ENCODE measurements at regions not wholly inside any gene's neighbourhood (a gene's known extent, or its start where the extent isn't known, plus 50 kb on each side); places are given as distances from the start of the nearest gene placed in this dataset.

DNA sequence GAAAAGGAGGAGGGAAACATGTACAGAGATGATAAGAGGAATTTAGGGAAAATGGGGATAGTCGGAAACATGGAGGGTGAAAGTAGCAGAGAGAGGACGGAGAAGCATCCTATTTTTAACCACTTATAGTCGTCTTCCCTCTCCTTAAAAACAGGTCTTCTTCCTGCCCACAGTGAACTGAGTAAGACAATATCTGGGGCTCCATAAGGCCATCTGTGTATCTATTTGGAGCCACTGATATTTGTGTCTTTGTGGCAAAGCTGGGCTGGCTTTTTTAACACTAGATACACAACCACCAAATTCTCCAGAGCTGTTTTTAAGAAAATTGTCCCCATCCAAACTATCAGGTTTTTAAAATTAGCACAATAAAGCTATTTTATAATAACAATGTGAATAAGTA, 109.5 kb upstream of the RAP1B start:
- Mint-ChIP-seq H3K4me3 (ENCODE audit: unreplicated experiment) (no peak overlapping the region), H3K27ac (ENCODE audit: unreplicated experiment) (no peak overlapping the region), H3K4me1 (ENCODE audit: unreplicated experiment) (no peaks in the 10 kb centered on the region), H3K36me3 (ENCODE audit: low read depth, unreplicated experiment) (no peaks in the 10 kb centered on the region), H3K9me3 (ENCODE audit: unreplicated experiment) (no peaks in the 10 kb centered on the region), H3K27me3 (ENCODE audit: unreplicated experiment) (no peaks in the 10 kb centered on the region)
- DNase-seq (ENCODE audit: low spot score): no peak
- TF ChIP-seq, protein P1, sequence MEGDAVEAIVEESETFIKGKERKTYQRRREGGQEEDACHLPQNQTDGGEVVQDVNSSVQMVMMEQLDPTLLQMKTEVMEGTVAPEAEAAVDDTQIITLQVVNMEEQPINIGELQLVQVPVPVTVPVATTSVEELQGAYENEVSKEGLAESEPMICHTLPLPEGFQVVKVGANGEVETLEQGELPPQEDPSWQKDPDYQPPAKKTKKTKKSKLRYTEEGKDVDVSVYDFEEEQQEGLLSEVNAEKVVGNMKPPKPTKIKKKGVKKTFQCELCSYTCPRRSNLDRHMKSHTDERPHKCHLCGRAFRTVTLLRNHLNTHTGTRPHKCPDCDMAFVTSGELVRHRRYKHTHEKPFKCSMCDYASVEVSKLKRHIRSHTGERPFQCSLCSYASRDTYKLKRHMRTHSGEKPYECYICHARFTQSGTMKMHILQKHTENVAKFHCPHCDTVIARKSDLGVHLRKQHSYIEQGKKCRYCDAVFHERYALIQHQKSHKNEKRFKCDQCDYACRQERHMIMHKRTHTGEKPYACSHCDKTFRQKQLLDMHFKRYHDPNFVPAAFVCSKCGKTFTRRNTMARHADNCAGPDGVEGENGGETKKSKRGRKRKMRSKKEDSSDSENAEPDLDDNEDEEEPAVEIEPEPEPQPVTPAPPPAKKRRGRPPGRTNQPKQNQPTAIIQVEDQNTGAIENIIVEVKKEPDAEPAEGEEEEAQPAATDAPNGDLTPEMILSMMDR (IDR thresholded peaks at IDR 0.05; ENCODE audit: unreplicated experiment): no peak

DNA sequence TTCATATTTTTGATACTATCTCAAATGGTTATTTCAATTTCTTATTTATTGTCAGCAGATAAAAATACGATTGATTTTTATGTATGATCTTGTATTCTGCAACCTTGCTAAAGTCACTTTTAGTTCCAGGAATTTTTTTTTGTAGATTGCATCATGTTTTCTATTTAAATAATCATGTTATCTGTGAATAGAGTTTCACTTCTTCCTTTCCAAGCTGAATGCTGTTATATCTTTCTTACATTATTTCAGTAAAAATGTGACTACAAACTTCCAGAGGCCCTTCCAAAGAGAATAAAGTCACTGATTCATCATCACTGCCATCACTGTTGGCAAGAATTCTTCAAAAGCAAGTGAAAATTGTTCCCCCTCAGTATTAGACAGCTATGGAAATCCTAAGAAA, 104.7 kb upstream of the RAP1B start:
- Mint-ChIP-seq H3K27me3 (ENCODE audit: unreplicated experiment) (no peaks in the 10 kb centered on the region), H3K9me3 (ENCODE audit: unreplicated experiment) (no peaks in the 10 kb centered on the region), H3K36me3 (ENCODE audit: low read depth, unreplicated experiment) (no peaks in the 10 kb centered on the region), H3K4me1 (ENCODE audit: unreplicated experiment) (no peaks in the 10 kb centered on the region), H3K27ac (ENCODE audit: unreplicated experiment) (no peak overlapping the region), H3K4me3 (ENCODE audit: unreplicated experiment) (no peak overlapping the region)
- TF ChIP-seq, protein P1 (IDR thresholded peaks at IDR 0.05; ENCODE audit: unreplicated experiment): no peak
- no peak for DNase-seq (ENCODE audit: low spot score)

DNA sequence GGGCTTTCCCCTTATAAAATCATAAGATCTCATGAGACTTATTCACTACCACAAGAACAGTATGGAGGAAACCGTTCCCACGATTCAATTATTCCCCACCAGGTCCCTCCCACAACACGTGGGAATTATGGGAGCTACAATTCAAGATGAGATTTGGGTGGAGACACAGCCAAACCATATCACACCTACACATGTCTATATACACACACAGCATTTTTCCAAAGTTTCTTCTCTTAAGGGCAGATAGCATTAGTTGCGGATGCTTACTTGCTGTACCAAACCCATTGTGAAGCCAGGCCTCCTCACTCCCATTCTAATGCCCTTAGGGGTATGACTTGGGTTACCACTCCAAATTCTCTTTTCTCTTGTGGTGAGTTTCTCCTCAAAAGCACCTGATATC, 104.1 kb upstream of the RAP1B start:
- no peaks in the 10 kb centered on the region for H3K36me3 Mint-ChIP-seq (ENCODE audit: low read depth, unreplicated experiment)
- no peaks in the 10 kb centered on the region for H3K9me3 Mint-ChIP-seq (ENCODE audit: unreplicated experiment)
- no peak for DNase-seq (ENCODE audit: low spot score)
- no peaks in the 10 kb centered on the region for H3K27me3 Mint-ChIP-seq (ENCODE audit: unreplicated experiment)
- no peak overlapping the region for H3K27ac Mint-ChIP-seq (ENCODE audit: unreplicated experiment)
- TF ChIP-seq, protein P1 (IDR thresholded peaks at IDR 0.05; ENCODE audit: unreplicated experiment): no peak
- H3K4me1 Mint-ChIP-seq (ENCODE audit: unreplicated experiment): no peaks in the 10 kb centered on the region
- H3K4me3 Mint-ChIP-seq (ENCODE audit: unreplicated experiment): no peak overlapping the region

DNA sequence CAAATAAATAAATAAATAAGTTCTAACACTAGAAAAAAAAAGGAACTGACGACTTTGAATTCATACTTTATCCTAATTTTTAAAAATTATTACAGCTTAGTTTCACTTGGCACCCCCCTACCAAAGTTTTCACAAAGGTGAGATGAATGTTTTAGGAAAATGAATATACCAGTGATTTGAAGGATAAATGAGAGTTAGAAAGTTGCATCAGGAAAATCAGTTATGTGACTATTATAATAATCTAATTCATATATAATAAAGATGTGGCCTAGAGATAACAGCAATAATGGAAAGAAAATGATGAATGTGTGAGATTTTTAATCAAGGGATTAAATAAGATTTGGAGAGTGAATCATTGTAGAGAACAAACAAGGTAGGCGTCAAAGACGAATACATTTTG, 103.0 kb upstream of the RAP1B start:
- H3K4me1 Mint-ChIP-seq (ENCODE audit: unreplicated experiment): no peaks in the 10 kb centered on the region
- no peaks in the 10 kb centered on the region for H3K36me3 Mint-ChIP-seq (ENCODE audit: low read depth, unreplicated experiment)
- H3K4me3 Mint-ChIP-seq (ENCODE audit: unreplicated experiment): no peak overlapping the region
- H3K9me3 Mint-ChIP-seq (ENCODE audit: unreplicated experiment): no peaks in the 10 kb centered on the region
- TF ChIP-seq, protein P1 (IDR thresholded peaks at IDR 0.05; ENCODE audit: unreplicated experiment): no peak
- no peak overlapping the region for H3K27ac Mint-ChIP-seq (ENCODE audit: unreplicated experiment)
- H3K27me3 Mint-ChIP-seq (ENCODE audit: unreplicated experiment): no peaks in the 10 kb centered on the region
- DNase-seq (ENCODE audit: low spot score): no peak

DNA sequence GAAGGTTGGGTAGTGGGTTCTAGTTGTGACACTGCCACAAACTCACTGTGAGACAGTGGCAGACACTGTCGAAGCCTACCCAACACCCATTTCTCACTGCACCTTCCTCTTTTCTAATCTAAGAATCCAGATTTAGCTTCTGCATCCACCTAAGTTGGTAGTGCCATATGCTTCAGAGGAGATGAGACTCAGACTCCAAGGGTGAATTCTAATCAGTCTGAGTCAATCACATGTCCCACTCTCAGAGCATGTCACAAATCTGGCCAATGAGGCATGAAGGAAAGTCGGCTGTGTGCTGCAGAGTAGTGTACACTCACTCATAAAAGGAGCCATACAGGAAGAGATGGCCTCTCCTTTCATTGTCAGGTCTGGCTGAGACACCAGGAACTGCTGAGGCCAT, 102.1 kb upstream of the RAP1B start:
- no peaks in the 10 kb centered on the region for H3K36me3 Mint-ChIP-seq (ENCODE audit: low read depth, unreplicated experiment)
- TF ChIP-seq, protein P1 (IDR thresholded peaks at IDR 0.05; ENCODE audit: unreplicated experiment): no peak
- H3K27ac Mint-ChIP-seq (ENCODE audit: unreplicated experiment): no peak overlapping the region
- H3K9me3 Mint-ChIP-seq (ENCODE audit: unreplicated experiment): no peaks in the 10 kb centered on the region
- H3K4me1 Mint-ChIP-seq (ENCODE audit: unreplicated experiment): no peaks in the 10 kb centered on the region
- H3K27me3 Mint-ChIP-seq (ENCODE audit: unreplicated experiment): no peaks in the 10 kb centered on the region
- no peak for DNase-seq (ENCODE audit: low spot score)
- no peak overlapping the region for H3K4me3 Mint-ChIP-seq (ENCODE audit: unreplicated experiment)

Data from endothelial cell (in vitro differentiated cells).